ENCODE measurements at regions not wholly inside any gene's neighbourhood (a gene's known extent, or its start where the extent isn't known, plus 50 kb on each side); places are given as distances from the start of the nearest gene placed in this dataset.

- no peak for FAIRE-seq
- no peak for DNase-seq (ENCODE audit: low read depth)
These were observed 347.5 kb upstream of the GALNT5 start for GRCh38 chr2:156909983-156910382.

GRCh38 chr2:156915332-156915731 lies 342.2 kb upstream of the GALNT5 start:
- FAIRE-seq, result no peak
- no peak overlapping the region for H3K4me3 ChIP-seq (ENCODE audit: low read depth, low read length)
- H3K27me3 ChIP-seq (ENCODE audit: control insufficient read depth, insufficient read depth, low read length), result no peaks in the 10 kb centered on the region
- no peak for TF ChIP-seq CTCF (IDR thresholded peaks at IDR 0.05; ENCODE audit: insufficient read depth, low read length, severe bottlenecking)
- DNase-seq (ENCODE audit: low read depth), result no peak
- H3K36me3 ChIP-seq (ENCODE audit: control insufficient read depth, insufficient read depth, low read length), result no peaks in the 10 kb centered on the region

More at GRCh38 chr2:156909983-156910382, 347.5 kb upstream of the GALNT5 start:
- H3K36me3 ChIP-seq (ENCODE audit: control insufficient read depth, insufficient read depth, low read length), result no peaks in the 10 kb centered on the region
- no peaks in the 10 kb centered on the region for H3K27me3 ChIP-seq (ENCODE audit: control insufficient read depth, insufficient read depth, low read length)
- no peak for TF ChIP-seq CTCF (IDR thresholded peaks at IDR 0.05; ENCODE audit: insufficient read depth, low read length, severe bottlenecking)
- no peak overlapping the region for H3K4me3 ChIP-seq (ENCODE audit: low read depth, low read length)

GRCh38 chr2:156918410-156918809 lies 339.1 kb upstream of the GALNT5 start:
- no peak for FAIRE-seq

GRCh38 chr2:156930423-156930822 lies 327.1 kb upstream of the GALNT5 start:
- H3K27me3 ChIP-seq (ENCODE audit: control insufficient read depth, insufficient read depth, low read length), result no peaks in the 10 kb centered on the region
- TF ChIP-seq CTCF (IDR thresholded peaks at IDR 0.05; ENCODE audit: insufficient read depth, low read length, severe bottlenecking), result no peak
- no peaks in the 10 kb centered on the region for H3K36me3 ChIP-seq (ENCODE audit: control insufficient read depth, insufficient read depth, low read length)
- no peak overlapping the region for H3K4me3 ChIP-seq (ENCODE audit: low read depth, low read length)
- FAIRE-seq (no peak), DNase-seq (ENCODE audit: low read depth) (no peak)

More at GRCh38 chr2:156918410-156918809, 339.1 kb upstream of the GALNT5 start:
- Histone ChIP-seq H3K4me3 (ENCODE audit: low read depth, low read length) (no peak overlapping the region), H3K36me3 (ENCODE audit: control insufficient read depth, insufficient read depth, low read length) (no peaks in the 10 kb centered on the region), H3K27me3 (ENCODE audit: control insufficient read depth, insufficient read depth, low read length) (no peaks in the 10 kb centered on the region)
- DNase-seq (ENCODE audit: low read depth), result peak; percentile 60
- TF ChIP-seq CTCF (IDR thresholded peaks at IDR 0.05; ENCODE audit: insufficient read depth, low read length, severe bottlenecking), result no peak

- DNase-seq (ENCODE audit: low read depth) (peak; percentile 91), FAIRE-seq (peak; percentile 88)
- TF ChIP-seq CTCF (IDR thresholded peaks at IDR 0.05; ENCODE audit: insufficient read depth, low read length, severe bottlenecking), result no peak
- Histone ChIP-seq H3K27me3 (ENCODE audit: control insufficient read depth, insufficient read depth, low read length) (no peaks in the 10 kb centered on the region), H3K36me3 (ENCODE audit: control insufficient read depth, insufficient read depth, low read length) (no peaks in the 10 kb centered on the region), H3K4me3 (ENCODE audit: low read depth, low read length) (no peak overlapping the region)
These were observed 323.8 kb upstream of the GALNT5 start for GRCh38 chr2:156933645-156934225.

GRCh38 chr2:156935616-156936015 lies 321.9 kb upstream of the GALNT5 start:
- H3K36me3 ChIP-seq (ENCODE audit: control insufficient read depth, insufficient read depth, low read length), result no peaks in the 10 kb centered on the region
- TF ChIP-seq CTCF (IDR thresholded peaks at IDR 0.05; ENCODE audit: insufficient read depth, low read length, severe bottlenecking), result no peak
- H3K27me3 ChIP-seq (ENCODE audit: control insufficient read depth, insufficient read depth, low read length), result no peaks in the 10 kb centered on the region
- peak; percentile 91 for DNase-seq (ENCODE audit: low read depth)
- no peak overlapping the region for H3K4me3 ChIP-seq (ENCODE audit: low read depth, low read length)
- FAIRE-seq, result no peak
